GM19372 (cell line): ENCODE measurements at regions not wholly inside any gene's neighbourhood (a gene's known extent, or its start where the extent isn't known, plus 50 kb on each side); places are given as distances from the start of the nearest gene placed in this dataset.

Experiments used
- ATAC-seq: cut with Tn5 transposase; IDR thresholded peaks from one replicate; pipeline ENCODE4 v1.9.1; 2021; ENCODE audit warnings: mild to moderate bottlenecking, low read depth, moderate library complexity; ENCODE audit not compliant: unreplicated experiment

- peak; percentile 57 for ATAC-seq
Measured at GRCh38 chr9:4386819-4387218, 87.0 kb upstream of the GLIS3 start.

DNA sequence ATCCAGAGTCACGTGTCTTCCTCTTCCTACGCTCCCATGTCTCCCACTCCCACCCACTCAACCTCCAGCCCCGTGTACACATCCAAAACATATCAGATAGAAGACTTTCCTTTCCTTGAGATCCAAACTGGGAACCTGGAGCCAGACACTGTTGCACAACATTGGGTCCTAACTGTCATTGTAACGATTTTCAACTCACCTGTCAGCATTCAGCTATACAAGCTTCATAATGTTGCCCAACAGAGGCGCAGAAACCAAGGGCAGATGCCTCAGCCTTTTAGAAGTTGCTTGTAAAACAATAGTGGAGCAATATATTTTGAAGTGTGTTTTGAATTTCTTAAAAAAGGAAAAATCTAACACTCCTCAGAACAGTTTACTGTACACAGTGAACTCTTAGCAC lies 84.9 kb upstream of the GLIS3 start:
- no peak for ATAC-seq

GRCh38 chr9:4382722-4383317 lies 83.0 kb upstream of the GLIS3 start:
- ATAC-seq, result peak; percentile 66

DNA sequence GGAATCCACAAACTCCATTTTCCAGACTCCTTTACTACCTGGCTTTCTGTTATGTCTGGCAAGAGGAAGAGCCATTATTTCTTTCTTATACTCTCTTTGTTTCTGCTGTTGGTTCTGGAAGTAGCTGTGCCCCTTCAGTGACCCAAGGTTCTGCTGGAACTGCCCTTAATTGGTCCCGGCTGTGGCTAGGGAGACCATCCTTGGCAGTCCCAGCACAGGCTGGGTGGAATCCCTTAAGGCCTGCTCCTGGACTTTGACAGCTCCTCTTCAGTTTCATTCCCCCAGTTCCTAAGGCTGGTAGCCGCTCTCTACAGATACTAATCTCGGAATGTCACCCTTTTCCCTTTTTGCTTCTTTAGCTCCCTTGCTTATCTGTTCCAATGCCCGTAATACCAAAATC lies 81.9 kb upstream of the GLIS3 start:
- ATAC-seq, result no peak

- no peak for ATAC-seq
Measured at GRCh38 chr9:4380406-4380805, 80.5 kb upstream of the GLIS3 start.

- ATAC-seq, result no peak
Measured at GRCh38 chr9:4375424-4376200, 75.7 kb upstream of the GLIS3 start.

DNA sequence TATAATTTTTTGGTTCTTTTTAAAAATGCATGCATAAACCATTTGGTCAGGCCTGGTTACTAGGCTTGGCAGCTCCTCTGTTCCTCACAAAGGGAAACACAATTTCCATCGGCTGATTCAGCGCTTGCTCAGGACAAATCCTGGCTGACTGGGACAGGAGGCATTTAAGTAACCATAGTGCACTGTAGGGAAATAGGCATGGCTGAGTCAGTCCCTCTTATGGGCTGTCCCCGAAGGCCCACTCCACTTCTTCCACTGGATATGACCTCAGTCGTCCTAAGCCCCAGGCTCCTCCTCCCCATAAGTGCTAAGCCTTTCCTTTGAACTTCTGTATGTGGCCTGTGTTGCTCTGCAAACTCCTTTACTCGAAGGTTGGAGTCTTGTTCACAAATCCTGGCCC lies 71.2 kb upstream of the GLIS3 start:
- no peak for ATAC-seq

- no peak for ATAC-seq
Measured at GRCh38 chr9:4370501-4370900, 70.6 kb upstream of the GLIS3 start.

GRCh38 chr9:4366591-4367330 lies 66.9 kb upstream of the GLIS3 start:
- ATAC-seq, result no peak

- ATAC-seq, result no peak
Measured at GRCh38 chr9:4365055-4365454, 65.2 kb upstream of the GLIS3 start.

DNA sequence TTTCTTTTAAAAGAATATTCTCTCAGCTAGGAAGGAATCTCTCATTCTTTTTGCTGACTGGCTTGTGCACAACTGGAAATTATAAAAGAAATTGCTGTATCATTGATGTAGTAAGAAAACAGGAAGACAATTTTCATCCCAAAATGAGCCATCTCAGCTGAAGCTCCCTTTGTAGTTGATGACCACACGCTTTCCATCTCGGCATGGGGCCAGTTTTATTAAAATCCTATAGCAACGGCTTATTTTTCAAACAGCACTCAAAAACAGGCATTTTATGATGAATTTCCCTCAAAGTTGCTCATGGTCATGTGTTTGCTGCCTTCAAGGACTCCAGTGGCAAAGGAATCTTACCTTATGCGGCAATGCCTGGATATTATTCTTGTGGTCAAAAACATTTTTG lies 62.4 kb upstream of the GLIS3 start:
- ATAC-seq, result no peak

DNA sequence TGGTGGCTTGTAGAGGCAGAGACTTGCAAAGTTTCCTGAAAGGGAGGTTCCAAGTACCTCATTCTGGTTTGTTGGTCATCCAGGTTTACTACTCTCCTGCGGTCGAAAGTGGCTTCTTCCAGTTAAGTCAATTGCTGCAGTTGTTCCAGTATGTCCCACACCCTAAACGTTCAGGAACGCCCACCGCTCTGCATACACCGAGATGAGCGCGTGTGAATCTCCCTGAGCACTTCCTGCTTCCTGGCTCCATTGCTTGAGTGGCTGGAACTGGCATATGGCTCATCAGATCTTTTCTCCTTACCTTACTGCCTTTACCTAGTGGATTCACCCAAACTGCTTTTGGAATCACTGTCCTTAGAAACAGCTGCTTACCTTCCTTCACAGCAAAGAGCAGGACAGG lies 59.1 kb upstream of the GLIS3 start:
- no peak for ATAC-seq

- ATAC-seq, result no peak
Measured at GRCh38 chr9:4357929-4358328, 58.1 kb upstream of the GLIS3 start.

DNA sequence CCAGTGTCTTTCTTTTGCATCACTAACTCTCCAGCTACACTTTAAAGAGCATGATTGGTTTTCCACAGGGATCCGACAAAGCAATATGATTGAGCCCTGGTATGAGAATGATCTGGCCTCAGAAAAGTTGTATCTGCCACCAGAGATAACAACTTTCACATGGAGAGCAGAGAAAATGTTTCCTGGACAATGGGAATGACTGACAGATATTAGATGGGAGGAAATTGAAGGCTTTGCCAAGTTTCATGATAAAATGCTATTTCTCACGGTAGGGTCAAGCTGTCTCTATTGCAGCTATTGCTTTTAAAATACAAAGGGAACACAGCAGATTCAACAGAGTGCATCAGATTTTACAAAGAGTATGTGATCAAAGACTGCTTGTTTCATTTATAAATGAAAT lies 56.4 kb upstream of the GLIS3 start:
- no peak for ATAC-seq

GRCh38 chr9:4353236-4353635 lies 53.4 kb upstream of the GLIS3 start:
- ATAC-seq, result no peak

DNA sequence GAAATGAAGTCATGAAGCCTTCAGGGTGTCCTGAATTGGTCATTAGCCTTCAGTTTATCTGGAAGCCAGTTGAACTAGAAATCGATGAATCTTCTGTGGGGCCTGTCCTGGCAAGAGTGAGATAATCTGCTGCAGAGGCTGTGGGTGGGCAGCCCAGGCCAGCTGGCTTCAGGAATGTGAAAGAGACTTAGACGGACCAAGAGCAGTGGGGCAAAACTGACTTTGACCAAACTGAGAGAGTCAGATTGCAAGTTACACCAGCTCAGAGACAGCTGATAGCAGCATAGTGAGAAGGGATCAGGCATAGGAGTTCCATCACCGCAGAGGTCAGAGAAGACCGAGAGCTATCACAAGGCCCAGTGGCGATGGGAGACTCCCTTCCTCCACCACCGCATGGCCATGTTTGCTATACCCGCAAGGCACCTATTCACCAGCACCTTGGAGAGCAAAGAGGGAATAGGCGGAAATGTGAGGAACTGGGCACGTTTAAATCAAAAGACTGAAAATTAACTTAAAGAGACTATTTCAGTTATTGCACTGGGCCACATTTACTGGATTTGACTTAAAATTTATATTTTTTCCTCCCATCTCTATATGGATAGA lies 50.0 kb upstream of the GLIS3 start:
- no peak for ATAC-seq
